Adrenal gland (tissue), 5 donors: ENCODE measurements at regions not wholly inside any gene's neighbourhood (a gene's known extent, or its start where the extent isn't known, plus 50 kb on each side); places are given as distances from the start of the nearest gene placed in this dataset.

Experiments used
- POLR2A ChIP-seq, 2 donors: fragments of 450-650 bp; IDR thresholded peaks; one replicate each; pipeline ENCODE4 v1.6.1; 2017; ENCODE audit warnings: antibody characterized with exemption in 2 of 2, mild to moderate bottlenecking in 2 of 2, moderate library complexity in 1 of 2
- TF ChIP-seq, protein P1 (sequence below), 6 experiments: fragments of 450-650 bp in 4 of 6; fragments of 200-600 bp in 2 of 6; sonication (generic) in 1 of 6; IDR thresholded peaks; 1 replicate in 5 of 6; 2 replicates in 1 of 6; pipeline versions ENCODE4 v1.5.1 to v1.8.0; 2016 to 2021; ENCODE audit warnings: antibody characterized with exemption in 6 of 6, mild to moderate bottlenecking in 2 of 6, moderate library complexity in 1 of 6
- donor health status: DM: no; HTN: no; CAD: no.

DNA sequence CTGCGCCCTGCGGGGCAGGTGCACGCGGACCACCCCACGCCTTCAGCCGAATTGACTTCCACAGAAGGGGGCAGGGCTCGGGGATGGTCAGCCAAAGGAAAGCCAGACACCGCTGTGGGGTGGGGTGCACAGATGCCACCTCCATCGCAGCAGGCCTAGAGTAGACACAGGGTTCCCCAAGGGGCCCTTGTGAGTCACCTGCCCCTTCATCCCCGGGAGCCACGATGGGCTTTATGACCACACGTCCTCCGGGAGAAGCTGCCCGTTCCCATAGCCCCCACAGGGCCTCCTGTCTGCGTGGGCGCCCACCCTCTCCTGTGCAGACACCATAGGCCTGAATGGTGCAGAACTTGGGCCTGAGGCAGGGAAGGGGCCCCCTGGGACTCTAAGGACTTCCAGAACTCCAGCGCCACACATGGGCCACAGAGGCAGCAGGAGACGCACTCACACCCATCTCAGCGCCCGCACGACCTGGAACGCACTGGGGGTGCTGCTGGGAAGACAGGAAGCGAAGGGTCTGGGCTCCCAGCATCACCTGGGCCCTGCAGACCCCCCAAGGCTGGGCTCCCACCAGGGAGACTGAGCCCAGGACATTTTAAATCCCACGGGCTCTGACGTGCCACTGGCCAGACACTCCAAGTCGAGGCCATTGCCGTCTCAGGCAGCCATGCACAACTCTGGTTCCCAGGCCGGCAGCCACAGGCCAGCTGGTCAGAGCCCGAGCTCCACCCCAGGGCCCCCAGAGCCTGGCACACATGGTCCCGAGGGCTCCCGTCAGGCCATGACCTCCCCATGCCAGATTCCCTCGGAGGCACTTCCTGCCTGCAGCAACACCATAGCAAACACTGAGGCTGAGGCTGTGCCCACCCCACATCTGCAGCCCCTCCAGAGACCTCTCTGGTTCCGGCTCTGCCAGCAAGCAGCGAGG lies 134.2 kb downstream of the DLL1 start:
- TF ChIP-seq, protein P1, sequence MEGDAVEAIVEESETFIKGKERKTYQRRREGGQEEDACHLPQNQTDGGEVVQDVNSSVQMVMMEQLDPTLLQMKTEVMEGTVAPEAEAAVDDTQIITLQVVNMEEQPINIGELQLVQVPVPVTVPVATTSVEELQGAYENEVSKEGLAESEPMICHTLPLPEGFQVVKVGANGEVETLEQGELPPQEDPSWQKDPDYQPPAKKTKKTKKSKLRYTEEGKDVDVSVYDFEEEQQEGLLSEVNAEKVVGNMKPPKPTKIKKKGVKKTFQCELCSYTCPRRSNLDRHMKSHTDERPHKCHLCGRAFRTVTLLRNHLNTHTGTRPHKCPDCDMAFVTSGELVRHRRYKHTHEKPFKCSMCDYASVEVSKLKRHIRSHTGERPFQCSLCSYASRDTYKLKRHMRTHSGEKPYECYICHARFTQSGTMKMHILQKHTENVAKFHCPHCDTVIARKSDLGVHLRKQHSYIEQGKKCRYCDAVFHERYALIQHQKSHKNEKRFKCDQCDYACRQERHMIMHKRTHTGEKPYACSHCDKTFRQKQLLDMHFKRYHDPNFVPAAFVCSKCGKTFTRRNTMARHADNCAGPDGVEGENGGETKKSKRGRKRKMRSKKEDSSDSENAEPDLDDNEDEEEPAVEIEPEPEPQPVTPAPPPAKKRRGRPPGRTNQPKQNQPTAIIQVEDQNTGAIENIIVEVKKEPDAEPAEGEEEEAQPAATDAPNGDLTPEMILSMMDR (IDR thresholded peaks at IDR 0.05), result no peak
- TF ChIP-seq POLR2A (IDR thresholded peaks at IDR 0.05), result no peak
